MM.1S (cell line): ENCODE measurements at regions not wholly inside any gene's neighbourhood (a gene's known extent, or its start where the extent isn't known, plus 50 kb on each side); places are given as distances from the start of the nearest gene placed in this dataset.

ENCODE experiments used
- DNase-seq: peaks from one replicate; pipeline ENCODE4 v3.0.0-alpha.2; 2015
- H2AFZ ChIP-seq: fragments of 300-600 bp; sonication (generic); 2 replicates; pipeline ENCODE4 v1.6.0; 2016; ENCODE audit warnings: antibody characterized with exemption, low read length
- H3F3A ChIP-seq: fragments of 300-600 bp; sonication (generic); 2 replicates; pipeline ENCODE4 v1.6.1; 2016; ENCODE audit warnings: mild to moderate bottlenecking, antibody characterized with exemption, low read length, moderate library complexity, mixed read lengths; ENCODE audit not compliant: insufficient read depth
- H3K27ac ChIP-seq: fragments of 300-600 bp; sonication (generic); 2 replicates; pipeline ENCODE4 v1.5.1; 2016; ENCODE audit warnings: mild to moderate bottlenecking, low read length
- H3K27me3 ChIP-seq: fragments of 300-600 bp; sonication (generic); replicated peaks from 2 replicates; pipeline ENCODE4 v1.6.0; 2016; ENCODE audit warnings: low read length; ENCODE audit not compliant: insufficient read depth
- H3K36me3 ChIP-seq: fragments of 300-600 bp; sonication (generic); replicated peaks from 2 replicates; pipeline ENCODE4 v1.6.1; 2016; ENCODE audit warnings: mild to moderate bottlenecking, low read length, mixed read lengths; ENCODE audit not compliant: insufficient read depth
- H3K4me1 ChIP-seq: fragments of 300-600 bp; sonication (generic); 2 replicates; pipeline ENCODE4 v1.6.1; 2016; ENCODE audit warnings: low read length, mixed read lengths
- H3K4me2 ChIP-seq: fragments of 300-600 bp; sonication (generic); 2 replicates; pipeline ENCODE4 v1.6.0; 2016; ENCODE audit warnings: low read depth, low read length
- H3K4me3 ChIP-seq: fragments of 300-600 bp; sonication (generic); 2 replicates; pipeline ENCODE4 v1.5.1; 2016; ENCODE audit warnings: low read length, mixed read lengths
- H3K79me2 ChIP-seq: fragments of 300-600 bp; sonication (generic); 2 replicates; pipeline ENCODE4 v1.6.1; 2016; ENCODE audit warnings: mixed run types, low read length, mixed read lengths
- H3K9ac ChIP-seq: fragments of 300-600 bp; sonication (generic); 2 replicates; pipeline ENCODE4 v1.6.1; 2016; ENCODE audit warnings: low read length, mixed read lengths
- H3K9me2 ChIP-seq: fragments of 300-600 bp; sonication (generic); replicated peaks from 2 replicates; pipeline ENCODE4 v1.6.1; 2016; ENCODE audit warnings: mild to moderate bottlenecking, low read length, mixed read lengths; ENCODE audit not compliant: insufficient read depth
- H3K9me3 ChIP-seq: fragments of 300-600 bp; sonication (generic); replicated peaks from 2 replicates; pipeline ENCODE4 v1.6.1; 2016; ENCODE audit warnings: mild to moderate bottlenecking, low read length, mixed read lengths; ENCODE audit not compliant: insufficient read depth
- H4K20me1 ChIP-seq: fragments of 300-600 bp; sonication (generic); 2 replicates; pipeline ENCODE4 v1.6.1; 2016; ENCODE audit warnings: mild to moderate bottlenecking, low read length, moderate library complexity, mixed read lengths; ENCODE audit not compliant: insufficient read depth
- CTCF ChIP-seq: fragments of 300-600 bp; sonication (generic); IDR thresholded peaks from 2 replicates; pipeline ENCODE4 v1.5.1; 2016; ENCODE audit warnings: antibody characterized with exemption, low read length, mixed read lengths
- EZH2 ChIP-seq: fragments of 300-600 bp; sonication (generic); optimal IDR thresholded peaks from 2 replicates; pipeline ENCODE3; 2017; ENCODE audit warnings: low read depth, mild to moderate bottlenecking, antibody characterized with exemption, low read length, mixed read lengths
- EZH2phosphoT487 ChIP-seq: fragments of 300-600 bp; sonication (generic); IDR thresholded peaks from 2 replicates; pipeline ENCODE4 v1.6.1; 2018; ENCODE audit warnings: antibody characterized with exemption, low read length

- H3K27ac ChIP-seq: no peak overlapping the region
Measured at GRCh38 chr2:215879331-215879730, 134.0 kb downstream of the MREG start.

DNA sequence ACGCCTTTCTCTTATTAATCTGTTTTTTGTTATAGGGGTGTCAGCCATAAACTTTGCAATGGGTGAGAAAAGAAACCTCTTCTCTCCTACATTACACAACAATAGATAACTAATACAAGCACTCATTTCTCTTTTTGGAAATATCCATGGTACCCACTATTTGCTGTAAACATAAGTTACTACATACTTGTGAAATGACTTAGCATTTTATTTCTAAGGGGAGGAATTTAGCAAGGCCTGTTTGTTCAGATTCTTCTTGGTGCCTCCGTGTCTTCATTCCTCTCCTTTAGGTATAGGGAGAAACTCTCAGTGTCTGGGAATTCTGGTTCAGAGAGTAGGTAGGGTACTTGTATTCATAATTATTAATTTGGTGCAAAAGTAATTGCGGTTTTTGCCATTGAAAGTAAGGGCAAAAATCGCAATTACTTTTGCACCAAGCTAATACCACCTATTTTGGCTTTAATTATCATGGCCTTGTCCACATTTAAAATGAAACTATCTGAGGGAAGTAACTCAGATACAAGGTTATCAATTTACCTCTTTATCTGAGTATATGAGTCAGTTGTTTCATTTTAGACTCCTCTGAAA, 134.8 kb downstream of the MREG start:
- no peaks in the 10 kb centered on the region for H3K9me3 ChIP-seq
- no peaks in the 10 kb centered on the region for H3K36me3 ChIP-seq
- H3K4me2 ChIP-seq: 0 out of 2 replicates have a peak overlapping the region, but pooled peaks have one; percentile 7
- H3F3A ChIP-seq: no peaks in the 10 kb centered on the region
- H3K27ac ChIP-seq: no peak overlapping the region
- H3K27me3 ChIP-seq: no peaks in the 10 kb centered on the region
- H4K20me1 ChIP-seq: no peaks in the 10 kb centered on the region
- H3K79me2 ChIP-seq: no peaks in the 10 kb centered on the region
- H2AFZ ChIP-seq: no peak overlapping the region
- no peak for DNase-seq
- peaks cover 24% of the 10 kb centered on the region for H3K4me1 ChIP-seq
- TF ChIP-seq EZH2 (no peak), CTCF (no peak), EZH2phosphoT487 (no peak)
- no peak overlapping the region for H3K4me3 ChIP-seq
- no peaks in the 10 kb centered on the region for H3K9me2 ChIP-seq
- no peak overlapping the region for H3K9ac ChIP-seq

More at GRCh38 chr2:215879331-215879730, 134.0 kb downstream of the MREG start:
- Histone ChIP-seq H3K27me3 (no peaks in the 10 kb centered on the region), H3K9me2 (no peaks in the 10 kb centered on the region), H3K4me3 (no peak overlapping the region), H3K36me3 (no peaks in the 10 kb centered on the region), H3K9me3 (no peaks in the 10 kb centered on the region), H4K20me1 (no peaks in the 10 kb centered on the region), H2AFZ (no peak overlapping the region), H3K4me2 (no peak overlapping the region), H3K79me2 (no peaks in the 10 kb centered on the region), H3K9ac (no peak overlapping the region), H3F3A (no peaks in the 10 kb centered on the region), H3K4me1 (peaks cover 29% of the 10 kb centered on the region)
- TF ChIP-seq EZH2: no peak
- TF ChIP-seq CTCF: no peak
- no peak for DNase-seq

- H3K4me3 ChIP-seq: no peak overlapping the region
- no peak for DNase-seq
- H3K9me2 ChIP-seq: no peaks in the 10 kb centered on the region
- H3K4me2 ChIP-seq: no peak overlapping the region
- no peak overlapping the region for H3K27ac ChIP-seq
- no peaks in the 10 kb centered on the region for H3F3A ChIP-seq
- no peaks in the 10 kb centered on the region for H4K20me1 ChIP-seq
- no peak overlapping the region for H3K9ac ChIP-seq
- no peaks in the 10 kb centered on the region for H3K36me3 ChIP-seq
- TF ChIP-seq EZH2phosphoT487 (no peak), EZH2 (no peak), CTCF (no peak)
- H3K4me1 ChIP-seq: peaks cover 24% of the 10 kb centered on the region
- no peaks in the 10 kb centered on the region for H3K27me3 ChIP-seq
- no peaks in the 10 kb centered on the region for H3K79me2 ChIP-seq
- H2AFZ ChIP-seq: no peak overlapping the region
- H3K9me3 ChIP-seq: no peaks in the 10 kb centered on the region
Measured at GRCh38 chr2:215876937-215877238, 136.5 kb downstream of the MREG start.
